B cell (primary cell): ENCODE measurements at regions not wholly inside any gene's neighbourhood (a gene's known extent, or its start where the extent isn't known, plus 50 kb on each side); places are given as distances from the start of the nearest gene placed in this dataset.

Experiments
- ATAC-seq: fragments of 200-7000 bp; cut with Tn5 transposase; one replicate; pipeline ENCODE4 v1.10.0; 2021; ENCODE audit warnings: low read depth, mild to moderate bottlenecking, moderate number of reproducible peaks, moderate library complexity
- CTCF ChIA-PET: fragments of 350-600 bp; sonication (Branson Sonifier 250); formaldehyde crosslinking; loops from one replicate; lab custom pipeline; 2021; ENCODE audit warnings: antibody characterized with exemption, inconsistent platforms; lab: Charles Lee
- POLR2A ChIA-PET: fragments of 350-600 bp; sonication (Branson Sonifier 250); formaldehyde crosslinking; loops from one replicate; lab custom pipeline; 2021; ENCODE audit warnings: antibody characterized with exemption; lab: Charles Lee
- DNase-seq: peaks from one replicate; pipeline ENCODE4 v3.0.0; 2013
- H2AFZ ChIP-seq: 2 replicates; pipeline ENCODE4 v1.6.1; 2012; ENCODE audit warnings: mild to moderate bottlenecking, low read depth, low read length; ENCODE audit not compliant: insufficient read depth, poor library complexity, severe bottlenecking
- H3K27ac ChIP-seq, 2 donors: 1 replicate in 1 of 2; 2 replicates in 1 of 2; pipeline ENCODE4 v1.5.1; 2012 to 2013; ENCODE audit warnings: low read length in 2 of 2, mild to moderate bottlenecking in 2 of 2, moderate library complexity in 1 of 2
- H3K27me3 ChIP-seq, 4 experiments: fragments of 200-600 bp in 1 of 4; sonication (generic) in 1 of 4; replicated peaks in 1 of 4; 1 replicate in 2 of 4; 2 replicates in 2 of 4; pipeline versions ENCODE4 v1.6.1 to v1.7.0; 2013 to 2016; ENCODE audit warnings: low read length in 3 of 4, mild to moderate bottlenecking in 2 of 4, mixed read lengths in 1 of 4, moderate library complexity in 1 of 4; ENCODE audit not compliant: insufficient read depth in 4 of 4, control insufficient read depth in 3 of 4; ENCODE audit errors: control extremely low read depth in 1 of 4
- H3K36me3 ChIP-seq, 2 experiments: replicated peaks in 1 of 2; 1 replicate in 1 of 2; 2 replicates in 1 of 2; pipeline versions ENCODE4 v1.6.1 to v1.7.1; 2013; ENCODE audit warnings: low read length in 1 of 2; ENCODE audit not compliant: insufficient read depth in 2 of 2, control insufficient read depth in 1 of 2; ENCODE audit errors: control extremely low read depth in 1 of 2, extremely low read depth in 1 of 2
- H3K4me1 ChIP-seq, 2 donors: fragments of 200-600 bp in 1 of 2; sonication (generic) in 1 of 2; 1 replicate in 1 of 2; 2 replicates in 1 of 2; pipeline versions ENCODE4 v1.5.1 to v1.6.1; 2013 to 2017; ENCODE audit warnings: low read length in 2 of 2; ENCODE audit not compliant: control insufficient read depth in 2 of 2, insufficient read depth in 2 of 2
- H3K4me2 ChIP-seq: replicated peaks from 2 replicates; pipeline ENCODE3; 2012; ENCODE audit warnings: mild to moderate bottlenecking, low read depth, low read length; ENCODE audit not compliant: poor library complexity, severe bottlenecking
- H3K4me3 ChIP-seq, 5 experiments: fragments of 200-600 bp in 1 of 5; sonication (generic) in 1 of 5; 1 replicate in 3 of 5; 2 replicates in 2 of 5; pipeline versions ENCODE4 v1.5.1 to v1.7.0; 2011 to 2016; ENCODE audit warnings: low read length in 4 of 5, mild to moderate bottlenecking in 4 of 5, low read depth in 2 of 5, control low read depth in 1 of 5, moderate library complexity in 1 of 5; ENCODE audit not compliant: insufficient read depth in 1 of 5; ENCODE audit errors: control extremely low read depth in 1 of 5, extremely low read depth in 1 of 5
- H3K79me2 ChIP-seq: fragments of 200-600 bp; sonication (generic); one replicate; pipeline ENCODE4 v1.6.0; 2016; ENCODE audit warnings: low read length; ENCODE audit not compliant: control insufficient read depth, insufficient read depth
- H3K9ac ChIP-seq: fragments of 200-600 bp; sonication (generic); 2 replicates; pipeline ENCODE4 v1.6.1; 2017; ENCODE audit warnings: mild to moderate bottlenecking, low read length, moderate library complexity
- H3K9me3 ChIP-seq, 3 donors: one replicate each; pipeline versions ENCODE4 v1.6.1 to v1.7.1; 2013; ENCODE audit warnings: low read length in 2 of 3; ENCODE audit not compliant: control insufficient read depth in 2 of 3, insufficient read depth in 1 of 3; ENCODE audit errors: control extremely low read depth in 1 of 3
- H4K20me1 ChIP-seq: 2 replicates; pipeline ENCODE4 v1.6.0; 2012; ENCODE audit warnings: mild to moderate bottlenecking, low read length; ENCODE audit not compliant: insufficient read depth, control insufficient read depth, poor library complexity, severe bottlenecking
- H3K27ac Mint-ChIP-seq: one replicate; pipeline ENCODE4 v1.8.0; 2021; ENCODE audit warnings: mixed read lengths
- H3K27me3 Mint-ChIP-seq: one replicate; pipeline ENCODE4 v1.8.0; 2021; ENCODE audit warnings: mixed read lengths
- H3K4me1 Mint-ChIP-seq: one replicate; pipeline ENCODE4 v1.8.0; 2021; ENCODE audit warnings: mixed read lengths
- H3K4me3 Mint-ChIP-seq: one replicate; pipeline ENCODE4 v1.8.0; 2021; ENCODE audit warnings: mixed read lengths
- H3K9me3 Mint-ChIP-seq: one replicate; pipeline ENCODE4 v1.8.0; 2022; ENCODE audit warnings: mixed read lengths; ENCODE audit not compliant: insufficient read depth
- EZH2 ChIP-seq: IDR thresholded peaks from 2 replicates; pipeline ENCODE4 v1.6.1; 2012; ENCODE audit warnings: borderline replicate concordance, low read depth, mild to moderate bottlenecking, moderate library complexity, low read length; ENCODE audit not compliant: insufficient read depth, poor library complexity, severe bottlenecking
- WGBS: methylation state at CpG from one replicate; pipeline ENCODE4 v1.1.5; 2013; ENCODE audit warnings: missing lambda C conversion rate; ENCODE audit not compliant: insufficient coverage; 5-methylcytosine and 5-hydroxymethylcytosine counted together
- intact Hi-C: fragments of 100-400 bp; cut with micrococcal nuclease; formaldehyde crosslinking; loops from one replicate; pipeline ENCODE4 v1.10.0; 2022
- TF ChIP-seq, protein P1 (sequence below): fragments of 200-600 bp; IDR thresholded peaks from one replicate; pipeline ENCODE4 v1.8.0; 2022; ENCODE audit warnings: antibody characterized with exemption, mild to moderate bottlenecking

DNA sequence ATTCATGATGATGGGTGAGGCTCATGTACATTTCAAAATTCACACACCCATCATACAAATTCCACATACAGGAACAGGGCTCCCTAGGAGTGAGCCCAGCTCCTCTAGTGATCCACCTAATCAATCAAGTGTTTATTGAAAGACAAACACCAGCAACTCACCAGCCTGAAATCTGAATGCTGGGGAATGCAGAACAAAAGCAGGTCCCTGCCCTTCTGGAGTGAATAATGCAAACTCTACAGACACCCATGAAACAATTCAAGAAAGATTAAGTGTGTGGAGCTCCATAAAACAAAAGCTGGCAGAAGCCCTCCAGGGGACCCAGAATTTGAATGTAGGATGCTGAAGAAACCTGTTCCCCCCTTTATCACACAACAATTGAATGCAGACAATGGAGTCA is 396.7 kb upstream of the JARID2 start:
- intact Hi-C loops = no loop called here
- no peak for ATAC-seq
- no peak overlapping the region for H3K27ac ChIP-seq
- H4K20me1 ChIP-seq = no peaks in the 10 kb centered on the region
- no peaks in the 10 kb centered on the region for H3K9me3 ChIP-seq
- H2AFZ ChIP-seq = no peak overlapping the region
- no peaks in the 10 kb centered on the region for H3K36me3 ChIP-seq
- no peak overlapping the region for H3K4me2 ChIP-seq
- H3K4me1 Mint-ChIP-seq = no peaks in the 10 kb centered on the region
- ChIA-PET CTCF (no interaction called here), POLR2A (no interaction called here)
- H3K27ac Mint-ChIP-seq = no peak overlapping the region
- no peak overlapping the region for H3K4me3 ChIP-seq
- no peaks in the 10 kb centered on the region for H3K27me3 ChIP-seq
- no peak overlapping the region for H3K9ac ChIP-seq
- H3K27me3 Mint-ChIP-seq = peaks cover 4% of the 10 kb centered on the region
- TF ChIP-seq EZH2 = no peak
- TF ChIP-seq, protein P1, sequence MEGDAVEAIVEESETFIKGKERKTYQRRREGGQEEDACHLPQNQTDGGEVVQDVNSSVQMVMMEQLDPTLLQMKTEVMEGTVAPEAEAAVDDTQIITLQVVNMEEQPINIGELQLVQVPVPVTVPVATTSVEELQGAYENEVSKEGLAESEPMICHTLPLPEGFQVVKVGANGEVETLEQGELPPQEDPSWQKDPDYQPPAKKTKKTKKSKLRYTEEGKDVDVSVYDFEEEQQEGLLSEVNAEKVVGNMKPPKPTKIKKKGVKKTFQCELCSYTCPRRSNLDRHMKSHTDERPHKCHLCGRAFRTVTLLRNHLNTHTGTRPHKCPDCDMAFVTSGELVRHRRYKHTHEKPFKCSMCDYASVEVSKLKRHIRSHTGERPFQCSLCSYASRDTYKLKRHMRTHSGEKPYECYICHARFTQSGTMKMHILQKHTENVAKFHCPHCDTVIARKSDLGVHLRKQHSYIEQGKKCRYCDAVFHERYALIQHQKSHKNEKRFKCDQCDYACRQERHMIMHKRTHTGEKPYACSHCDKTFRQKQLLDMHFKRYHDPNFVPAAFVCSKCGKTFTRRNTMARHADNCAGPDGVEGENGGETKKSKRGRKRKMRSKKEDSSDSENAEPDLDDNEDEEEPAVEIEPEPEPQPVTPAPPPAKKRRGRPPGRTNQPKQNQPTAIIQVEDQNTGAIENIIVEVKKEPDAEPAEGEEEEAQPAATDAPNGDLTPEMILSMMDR = no peak
- no peak overlapping the region for H3K4me3 Mint-ChIP-seq
- no peaks in the 10 kb centered on the region for H3K9me3 Mint-ChIP-seq
- no peak for DNase-seq
- no peaks in the 10 kb centered on the region for H3K4me1 ChIP-seq
- H3K79me2 ChIP-seq = no peaks in the 10 kb centered on the region

DNA sequence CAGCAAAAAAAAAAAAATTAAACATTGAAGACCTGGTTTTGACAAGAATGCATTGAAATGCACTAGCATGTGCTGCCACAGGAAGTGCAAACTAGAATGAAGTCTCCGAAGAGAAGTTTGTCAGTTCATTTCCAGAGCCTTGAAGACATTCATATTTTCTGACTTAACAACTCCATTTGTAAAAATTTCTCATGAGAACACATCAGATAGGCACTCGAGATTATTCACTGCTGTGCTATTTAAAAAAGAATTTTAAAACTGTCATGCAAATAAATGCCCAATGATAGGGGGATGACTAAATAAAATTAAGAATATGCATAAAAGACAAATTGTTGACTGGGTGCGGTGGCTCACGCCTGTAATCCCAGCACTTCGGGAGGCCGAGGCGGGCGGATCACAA is 394.6 kb upstream of the JARID2 start:
- Histone ChIP-seq H2AFZ (no peak overlapping the region), H3K27me3 (no peaks in the 10 kb centered on the region), H3K9me3 (no peaks in the 10 kb centered on the region), H3K79me2 (no peaks in the 10 kb centered on the region), H3K4me1 (no peaks in the 10 kb centered on the region), H3K9ac (no peak overlapping the region), H3K4me2 (no peak overlapping the region), H4K20me1 (no peaks in the 10 kb centered on the region), H3K36me3 (no peaks in the 10 kb centered on the region), H3K27ac (no peak overlapping the region), H3K4me3 (no peak overlapping the region)
- POLR2A ChIA-PET = no interaction called here
- CTCF ChIA-PET = no interaction called here
- intact Hi-C loops = no loop called here
- H3K27ac Mint-ChIP-seq = no peak overlapping the region
- H3K4me1 Mint-ChIP-seq = no peaks in the 10 kb centered on the region
- no peak for TF ChIP-seq EZH2
- TF ChIP-seq, protein P1 = no peak
- H3K27me3 Mint-ChIP-seq = no peaks in the 10 kb centered on the region
- 91% methylated on average over 1 of the region's 8 CpGs for whole genome bisulfite sequencing
- ATAC-seq (no peak), DNase-seq (no peak)
- no peaks in the 10 kb centered on the region for H3K9me3 Mint-ChIP-seq
- H3K4me3 Mint-ChIP-seq = no peak overlapping the region
